RPMI7951 (cell line): ENCODE measurements at regions not wholly inside any gene's neighbourhood (a gene's known extent, or its start where the extent isn't known, plus 50 kb on each side); places are given as distances from the start of the nearest gene placed in this dataset.
"Not testable (repeated sequence)": the region's sequence is repeated elsewhere in the genome, so short reads cannot be mapped to it uniquely, and the experiment has no call there.

Source experiments
- DNase-seq: peaks from one replicate; pipeline ENCODE4 v3.0.0-alpha.2; 2012; ENCODE audit warnings: low read depth

DNA sequence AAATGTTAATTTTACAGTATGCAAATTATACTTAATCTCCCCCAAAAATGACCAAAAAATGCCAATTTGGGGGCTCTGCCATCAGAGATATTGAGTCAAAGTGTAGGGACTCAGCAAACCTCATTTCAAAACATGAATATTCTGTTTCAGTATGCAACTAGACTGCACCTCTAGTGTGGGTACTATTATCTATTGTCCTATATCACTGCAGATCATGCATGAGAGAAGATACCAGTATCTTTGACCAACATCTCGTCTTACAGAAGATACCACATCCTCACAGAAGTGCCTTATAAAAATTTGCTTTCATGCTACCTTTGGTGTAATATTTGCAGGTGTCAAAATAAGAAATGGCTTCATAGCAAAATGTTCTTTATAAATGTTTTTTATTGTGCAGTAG is 623.8 kb downstream of the TENT5A start:
- no peak for DNase-seq

- no peak for DNase-seq
Measured at GRCh38 chr6:81126150-81126549, 626.3 kb downstream of the TENT5A start.

- no peak for DNase-seq
Measured at GRCh38 chr6:81120280-81120679, 632.2 kb downstream of the TENT5A start.

GRCh38 chr6:81105998-81106397 is 646.5 kb downstream of the TENT5A start:
- no peak for DNase-seq

DNA sequence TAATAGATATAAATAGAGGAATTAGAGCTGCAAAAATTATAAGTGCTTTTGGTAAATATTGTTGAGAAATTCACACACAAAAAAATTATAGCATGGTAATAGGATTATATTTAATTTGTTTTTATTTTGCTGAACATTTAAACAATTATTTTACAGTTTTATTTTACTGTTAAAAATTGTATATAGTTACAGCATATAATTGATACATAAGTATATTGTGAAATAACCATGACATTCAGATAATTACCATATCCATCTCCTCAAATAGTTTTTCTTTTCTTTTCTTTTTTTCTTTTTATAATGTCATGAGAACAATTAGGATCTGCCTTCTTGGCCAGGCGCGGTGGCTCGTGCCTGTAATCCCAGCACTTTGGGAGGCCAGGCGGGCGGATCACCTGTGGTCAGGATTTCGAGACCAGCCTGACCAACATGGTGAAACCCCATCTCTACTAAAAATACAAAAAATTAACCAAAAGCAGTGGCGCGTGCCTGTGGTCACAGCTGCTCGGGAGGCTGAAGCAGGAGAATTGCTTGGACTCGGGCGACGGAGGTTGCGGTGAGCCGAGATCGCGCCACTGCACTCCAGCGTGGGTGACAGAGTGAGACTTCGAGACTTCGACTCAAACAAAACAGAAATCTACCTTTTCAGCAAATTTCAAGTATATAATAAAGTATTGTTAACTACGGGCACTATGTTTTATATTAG is 654.2 kb downstream of the TENT5A start:
- no peak for DNase-seq

GRCh38 chr6:81096464-81096863 is 656.0 kb downstream of the TENT5A start:
- DNase-seq = not testable (repeated sequence)

DNA sequence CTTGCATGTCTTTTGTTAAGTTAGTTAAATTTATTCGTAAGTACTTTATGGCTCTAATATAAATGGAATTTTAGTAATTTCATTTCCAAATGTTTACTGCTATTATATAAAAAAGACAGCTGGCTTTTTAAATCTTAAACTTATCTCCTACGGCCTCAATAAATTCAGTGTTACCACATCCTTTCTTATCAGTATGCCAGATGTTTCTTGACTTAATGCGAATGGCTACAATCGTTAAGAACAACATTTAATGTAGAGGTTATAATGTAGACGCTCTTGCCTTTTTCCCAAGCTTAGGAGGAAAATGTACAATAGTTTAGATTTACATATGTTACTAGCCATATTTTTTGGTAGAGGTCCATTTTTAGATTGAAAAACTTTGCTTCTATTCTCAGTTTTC is 659.4 kb downstream of the TENT5A start:
- no peak for DNase-seq

DNA sequence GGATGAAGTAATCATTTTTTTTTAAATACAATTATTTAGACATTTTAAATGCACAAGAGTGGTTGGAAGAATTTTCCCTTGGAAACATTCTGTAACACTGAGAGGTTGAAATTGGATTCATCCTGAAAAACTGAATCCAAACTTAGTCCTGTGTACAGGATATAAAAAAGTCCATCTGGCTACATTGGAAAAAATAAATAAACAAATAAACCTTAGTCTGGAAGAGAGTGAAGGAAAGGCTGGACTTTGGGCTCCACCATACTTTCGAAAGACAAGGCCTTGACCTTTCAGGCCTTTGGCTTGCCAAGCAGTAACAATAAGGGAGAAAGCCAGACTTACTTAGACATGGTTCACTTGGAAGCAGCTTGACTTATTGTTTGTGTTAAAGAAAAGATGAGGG is 664.3 kb downstream of the TENT5A start:
- no peak for DNase-seq

DNA sequence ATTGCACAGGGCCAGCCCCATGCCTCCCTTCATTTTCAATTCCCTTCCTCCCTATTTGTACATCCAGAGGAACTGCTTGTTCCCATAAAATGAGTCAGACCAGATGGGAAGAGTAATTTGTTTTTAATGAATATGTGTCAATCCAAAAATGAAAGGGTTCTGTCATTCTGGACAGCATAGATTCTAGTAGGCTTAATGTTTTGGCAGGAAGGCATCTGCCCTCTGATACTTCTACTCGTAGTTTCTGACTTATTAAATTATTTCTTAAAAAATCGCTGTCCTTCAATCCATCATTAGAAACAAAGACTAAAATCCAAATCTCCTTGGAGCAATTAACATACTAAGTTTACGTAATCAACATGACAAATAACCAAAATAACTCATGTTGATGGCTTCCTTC is 665.5 kb downstream of the TENT5A start:
- DNase-seq = no peak

DNA sequence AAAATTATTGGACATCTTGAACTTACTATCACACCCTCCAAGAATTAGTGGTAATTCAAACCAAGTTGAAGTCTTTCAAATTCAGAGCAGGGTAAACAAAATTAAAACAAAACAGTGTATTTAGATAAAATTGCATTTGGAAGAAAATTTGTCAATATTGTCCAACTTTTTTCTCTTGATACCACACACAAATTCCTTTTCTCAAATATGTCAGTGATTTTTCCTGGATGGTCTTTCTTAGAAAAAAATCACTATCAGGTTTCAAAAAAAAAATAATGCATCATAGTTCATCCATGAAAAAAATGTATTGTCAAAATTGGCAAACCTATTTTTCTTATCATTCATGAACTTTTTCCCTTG is 667.1 kb downstream of the TENT5A start:
- DNase-seq = no peak

GRCh38 chr6:81084776-81085430 is 667.6 kb downstream of the TENT5A start:
- no peak for DNase-seq

DNA sequence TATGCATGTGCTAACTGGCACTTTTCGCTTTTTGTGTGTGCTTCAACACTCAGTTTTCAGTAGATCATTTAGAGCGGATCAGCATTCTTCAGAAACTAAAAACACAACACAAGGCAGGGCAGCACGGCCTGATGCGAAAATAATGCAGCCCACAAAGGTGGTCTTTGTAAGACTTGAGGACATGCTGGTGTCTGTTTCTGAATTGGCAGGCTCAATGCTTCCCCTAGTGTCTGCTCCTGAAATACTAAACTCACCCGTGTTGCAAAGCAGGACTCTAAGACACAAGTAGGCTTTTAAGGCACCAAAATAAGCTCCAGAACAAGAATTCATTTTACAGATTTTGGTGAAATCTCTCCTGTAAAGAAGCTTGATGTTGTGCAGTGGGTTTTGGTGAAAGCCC is 676.5 kb downstream of the TENT5A start:
- no peak for DNase-seq

GRCh38 chr6:81073318-81073717 is 679.2 kb downstream of the TENT5A start:
- DNase-seq = no peak

- DNase-seq = no peak
Measured at GRCh38 chr6:81071121-81071520, 681.4 kb downstream of the TENT5A start.

- no peak for DNase-seq
Measured at GRCh38 chr6:81067057-81067456, 685.4 kb downstream of the TENT5A start.

DNA sequence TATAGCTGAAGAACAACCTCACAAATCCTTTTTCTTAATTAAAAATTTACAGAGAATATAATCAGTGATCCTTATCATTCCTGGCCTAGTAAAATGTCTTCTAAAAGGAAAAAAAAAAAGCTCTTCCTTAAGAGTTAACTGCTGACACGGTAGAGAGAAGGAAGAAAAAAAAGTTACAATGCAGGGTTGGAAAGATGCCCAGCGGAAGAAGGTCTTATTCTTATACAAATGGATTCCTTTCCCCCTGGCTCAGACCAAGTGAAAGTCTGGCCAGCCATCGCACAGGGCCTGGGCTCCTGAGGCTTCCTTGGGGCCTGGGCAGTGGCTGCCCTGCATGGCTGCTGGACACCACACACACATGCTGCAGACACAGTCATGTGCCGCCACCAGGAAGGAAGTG is 688.6 kb downstream of the TENT5A start:
- no peak for DNase-seq

GRCh38 chr6:81054036-81054435 is 698.4 kb downstream of the TENT5A start:
- no peak for DNase-seq

GRCh38 chr6:81051952-81052351 is 700.5 kb downstream of the TENT5A start:
- no peak for DNase-seq

DNA sequence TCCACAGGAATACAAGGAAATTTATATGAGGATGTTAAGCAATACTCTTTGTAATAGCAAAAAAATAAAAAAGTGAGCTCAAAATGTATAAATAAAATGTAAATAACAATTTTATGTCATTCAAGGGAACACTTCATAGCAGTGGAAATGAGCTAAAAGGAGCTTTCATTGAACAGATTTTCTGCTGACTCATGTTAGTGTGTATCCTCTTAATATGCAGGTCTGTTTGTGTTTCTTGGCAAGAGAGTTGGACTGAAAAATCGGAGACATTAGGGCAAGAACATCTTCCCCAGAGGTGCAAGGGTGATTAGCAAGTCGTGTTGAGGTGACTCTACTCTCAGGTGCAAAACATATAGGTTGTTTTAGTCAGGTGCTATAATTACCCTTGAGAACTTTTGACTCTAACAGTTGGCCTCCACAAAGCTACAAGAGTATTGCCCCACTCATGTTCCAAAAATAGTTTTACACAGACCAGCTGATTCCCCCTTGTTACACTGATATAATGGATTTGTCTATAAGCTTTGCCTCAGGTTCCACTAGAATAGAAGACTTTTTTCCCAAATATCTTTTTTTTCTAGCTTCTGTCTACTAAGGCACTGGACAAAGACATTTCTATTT is 702.9 kb downstream of the TENT5A start:
- DNase-seq = no peak

GRCh38 chr6:81031416-81031815 is 721.1 kb downstream of the TENT5A start:
- DNase-seq = no peak

DNA sequence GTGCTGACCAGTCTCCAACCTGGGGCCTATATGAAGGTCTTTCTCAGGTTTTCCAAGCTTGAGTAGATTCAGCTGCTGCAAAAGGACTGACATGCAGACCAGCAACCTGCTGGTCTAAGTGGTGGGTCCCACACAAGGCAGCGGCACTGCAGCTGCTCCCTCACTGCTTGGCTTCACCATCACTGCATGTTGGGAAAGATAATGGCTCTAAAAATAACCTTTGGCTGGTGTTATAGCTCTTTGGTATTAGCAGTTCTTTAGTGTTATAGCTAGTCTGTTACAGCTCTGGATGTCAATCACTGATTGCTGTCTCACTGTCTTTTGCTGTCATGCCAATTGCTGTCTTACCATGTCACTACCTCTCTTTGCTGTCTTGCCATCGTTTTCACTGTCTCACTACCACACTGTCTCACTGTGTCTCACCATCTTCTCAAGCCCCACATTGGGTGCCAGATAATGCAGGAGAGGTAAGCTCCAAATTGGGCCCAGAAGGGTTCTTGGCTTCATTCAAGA is 726.4 kb downstream of the TENT5A start:
- DNase-seq = no peak

- DNase-seq = no peak
Measured at GRCh38 chr6:81023709-81024108, 728.8 kb downstream of the TENT5A start.

DNA sequence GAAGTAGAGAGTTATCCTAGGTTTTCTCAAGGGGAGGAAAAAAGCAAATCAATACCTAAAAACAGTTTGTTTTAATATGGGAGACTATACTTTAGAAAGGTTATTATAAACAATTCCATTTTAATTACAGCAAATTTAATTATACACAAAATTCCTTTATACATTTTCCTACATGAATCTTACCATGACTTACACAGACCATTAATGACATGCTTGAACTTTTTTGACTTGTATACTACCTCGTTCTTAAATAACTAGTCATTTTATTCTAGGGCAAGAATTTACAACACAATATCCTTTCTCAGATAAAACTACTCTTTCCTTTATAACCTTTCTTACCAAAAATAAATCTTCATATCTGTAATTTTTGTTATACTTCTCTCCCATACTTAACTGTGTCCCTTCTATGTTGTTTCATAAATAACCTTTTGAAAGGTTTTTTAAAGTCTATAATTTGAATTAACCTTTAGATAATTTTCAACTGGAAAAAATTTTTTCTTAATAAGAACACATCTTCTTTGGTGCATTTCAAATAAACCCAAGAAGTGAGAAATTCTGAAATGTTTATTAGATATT is 729.4 kb downstream of the TENT5A start:
- peak; percentile 21 for DNase-seq
